ENCODE measurements at regions not wholly inside any gene's neighbourhood (a gene's known extent, or its start where the extent isn't known, plus 50 kb on each side); places are given as distances from the start of the nearest gene placed in this dataset.

- TF ChIP-seq CTCF (IDR thresholded peaks at IDR 0.05) (no peak), POLR2A (IDR thresholded peaks at IDR 0.05) (no peak), EP300 (IDR thresholded peaks at IDR 0.05) (no peak)
These were observed 281.7 kb upstream of the ATP10A start for GRCh38 chr15:26144836-26145235.
